SKM-1 treated with dmso at 0.1 percent for 144 hours (cell line): ENCODE measurements at regions not wholly inside any gene's neighbourhood (a gene's known extent, or its start where the extent isn't known, plus 50 kb on each side); places are given as distances from the start of the nearest gene placed in this dataset.
"Not testable (repeated sequence)": the region's sequence is repeated elsewhere in the genome, so short reads cannot be mapped to it uniquely, and the experiment has no call there.

ENCODE experiments used
- DNase-seq: peaks from one replicate; lab custom pipeline; 2025; ENCODE audit not compliant: unreplicated experiment; lab: John Stamatoyannopoulos, UW

DNA sequence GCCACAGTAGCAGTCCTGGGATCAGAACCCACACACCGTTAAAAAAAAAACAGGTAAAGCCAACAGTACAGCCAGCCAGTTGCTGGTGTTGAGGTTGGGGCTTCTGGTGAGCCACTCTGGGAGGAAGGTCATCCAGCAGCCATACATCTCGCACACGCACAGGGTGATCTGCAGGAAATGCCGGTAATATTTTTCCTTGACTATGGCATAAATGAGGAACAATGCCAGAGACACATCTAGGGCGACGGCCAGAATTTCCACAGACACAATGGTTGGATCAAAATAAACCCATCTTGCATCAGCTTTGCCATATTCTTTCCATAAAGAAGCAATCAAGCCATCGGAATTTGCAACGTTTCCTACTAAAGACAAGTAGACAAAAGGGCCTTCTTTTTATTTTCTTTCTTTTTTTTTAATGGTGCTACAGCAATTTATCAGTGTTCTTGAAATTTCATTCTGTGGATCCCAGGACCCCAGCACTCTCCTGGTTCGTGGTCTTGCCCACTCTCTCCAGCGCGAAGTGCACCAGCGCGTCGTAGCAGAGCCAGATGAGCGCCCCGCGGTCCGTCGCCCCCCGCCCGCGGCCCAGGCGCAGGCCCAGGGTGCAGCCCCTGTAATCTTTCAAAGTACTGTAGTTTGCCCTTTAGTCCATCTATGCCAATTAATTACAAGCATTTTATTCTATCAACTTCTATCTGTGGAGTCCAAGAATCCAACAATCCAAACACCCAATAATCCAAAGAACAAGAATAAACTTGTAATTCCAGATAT, 861.0 kb downstream of the CDH11 start:
- DNase-seq, result not testable (repeated sequence)

GRCh38 chr16:64254443-64255367, 867.2 kb downstream of the CDH11 start:
- no peak for DNase-seq

- DNase-seq, result no peak
Observed at GRCh38 chr16:64253525-64253924, 868.3 kb downstream of the CDH11 start.

GRCh38 chr16:64253096-64253495, 868.8 kb downstream of the CDH11 start:
- no peak for DNase-seq

GRCh38 chr16:64251742-64252141, 870.1 kb downstream of the CDH11 start:
- DNase-seq, result no peak

GRCh38 chr16:64250866-64251265, 871.0 kb downstream of the CDH11 start:
- DNase-seq, result no peak

DNA sequence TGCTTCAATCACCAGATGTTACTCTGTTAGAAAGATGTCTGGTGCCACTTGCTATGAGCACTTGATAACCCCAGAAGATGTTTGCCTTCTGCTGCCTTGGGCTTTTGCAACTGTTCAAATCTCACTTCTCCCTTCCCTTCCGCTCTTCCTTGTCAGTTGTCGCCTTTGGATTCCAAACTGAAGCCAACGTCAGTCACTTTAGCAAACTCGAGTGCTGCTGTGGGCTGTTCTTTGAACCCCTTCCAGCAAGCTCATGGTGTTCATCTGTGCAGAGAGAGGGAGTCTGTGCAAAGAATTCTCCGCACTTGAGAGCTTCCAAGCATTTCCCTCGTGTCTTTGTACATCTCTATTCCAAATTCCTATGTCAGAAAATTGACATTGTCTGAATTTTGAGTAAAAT, 879.4 kb downstream of the CDH11 start:
- no peak for DNase-seq

DNA sequence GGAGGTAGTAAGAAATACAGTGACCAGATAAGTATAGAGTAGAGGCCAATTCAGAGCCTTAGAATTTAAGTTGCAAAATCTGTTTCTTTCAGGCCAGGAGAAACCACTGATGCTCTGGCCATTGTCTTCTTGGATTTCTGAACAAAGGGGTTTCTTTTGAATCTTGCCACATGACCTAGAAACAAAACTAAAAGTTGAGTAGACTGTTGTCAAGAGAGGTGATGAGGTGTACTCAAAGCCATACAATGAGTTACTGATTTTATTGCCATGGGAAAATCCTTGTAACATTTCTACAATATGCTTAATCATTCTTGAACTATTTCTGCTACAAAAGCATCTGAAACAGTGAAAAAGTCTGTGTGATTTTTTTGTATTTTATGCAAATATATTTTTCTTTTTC, 881.3 kb downstream of the CDH11 start:
- no peak for DNase-seq

DNA sequence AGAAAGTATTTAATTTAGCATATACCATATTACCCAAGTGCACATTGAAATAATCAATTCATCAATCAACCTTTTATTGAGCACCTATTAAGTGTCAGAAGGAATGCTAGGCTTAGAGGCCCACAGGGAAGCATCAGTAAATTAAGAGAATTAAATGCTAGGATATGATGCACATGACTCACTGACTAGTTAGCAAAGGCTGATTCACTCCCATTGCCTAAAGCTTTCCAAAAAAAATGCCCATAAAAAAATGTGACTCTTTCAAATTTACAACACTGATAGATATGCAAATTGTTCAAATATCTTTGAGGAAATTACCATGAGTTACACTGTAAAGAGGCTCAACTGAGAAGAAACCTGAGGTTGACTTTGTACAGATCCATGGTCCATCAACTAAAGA, 883.3 kb downstream of the CDH11 start:
- no peak for DNase-seq

GRCh38 chr16:64236316-64236715, 885.5 kb downstream of the CDH11 start:
- no peak for DNase-seq

GRCh38 chr16:64234200-64234599, 887.7 kb downstream of the CDH11 start:
- DNase-seq, result no peak

DNA sequence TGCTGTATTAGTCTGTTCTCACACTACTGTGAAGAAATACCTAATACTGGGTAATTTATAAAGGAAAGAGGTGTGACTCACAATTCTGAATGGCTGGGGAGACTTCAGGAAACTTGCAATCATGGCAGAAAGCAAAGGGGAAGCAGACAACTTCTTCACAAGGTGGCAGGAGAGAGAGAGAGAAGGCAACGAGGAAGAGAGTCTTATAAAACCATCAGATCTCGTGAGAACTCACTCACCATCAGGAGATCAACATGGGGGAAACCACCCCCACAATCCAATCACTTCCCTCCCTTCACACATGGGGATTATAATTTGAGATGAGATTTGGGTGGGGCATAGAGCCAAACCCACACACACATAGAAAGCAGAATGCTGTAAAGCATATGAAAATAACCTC, 896.2 kb downstream of the CDH11 start:
- no peak for DNase-seq

GRCh38 chr16:64225036-64225435, 896.8 kb downstream of the CDH11 start:
- DNase-seq, result no peak

- DNase-seq, result no peak
Observed at GRCh38 chr16:64217789-64218535, 903.9 kb downstream of the CDH11 start.

DNA sequence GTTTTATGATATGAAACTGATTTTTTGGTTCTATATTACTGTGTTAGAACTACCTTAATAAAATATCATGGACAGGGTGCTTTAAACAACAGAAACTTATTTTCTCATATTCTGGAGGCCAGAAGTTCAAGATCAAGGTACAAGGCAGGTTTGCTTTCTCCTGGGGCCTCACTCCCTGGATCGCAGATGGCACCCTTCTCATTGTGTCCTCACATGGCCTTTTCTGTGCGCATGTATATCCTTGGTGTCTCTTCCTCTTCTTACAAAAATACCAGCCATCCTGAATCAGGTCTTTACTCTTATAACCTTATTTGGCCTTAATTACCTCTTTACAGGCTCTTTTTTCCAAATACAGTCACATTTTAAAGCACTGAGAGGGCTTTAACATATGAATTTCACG, 906.1 kb downstream of the CDH11 start:
- DNase-seq, result no peak

- no peak for DNase-seq
Observed at GRCh38 chr16:64211331-64211730, 910.5 kb downstream of the CDH11 start.

GRCh38 chr16:64206862-64207261, 915.0 kb downstream of the CDH11 start:
- DNase-seq, result no peak

GRCh38 chr16:64203126-64203525, 918.7 kb downstream of the CDH11 start:
- no peak for DNase-seq

DNA sequence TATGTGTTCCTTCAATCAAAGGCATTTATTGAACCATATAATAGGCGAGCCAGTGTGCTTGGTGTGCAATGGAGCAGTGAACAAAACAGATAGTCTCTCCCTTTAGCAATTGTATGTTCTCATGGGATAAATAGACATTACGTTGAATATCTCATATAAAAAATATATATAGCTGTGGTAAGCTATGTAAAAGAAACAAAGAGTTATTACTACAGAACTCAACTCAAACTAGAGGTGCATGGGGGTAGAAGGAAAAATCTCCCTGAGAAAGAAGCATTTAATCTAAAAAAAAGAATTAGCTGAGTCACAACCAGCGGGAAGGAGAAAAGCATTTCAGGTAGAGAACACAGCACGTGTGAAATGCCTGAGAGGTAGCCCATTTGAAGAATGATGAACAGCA, 919.3 kb downstream of the CDH11 start:
- no peak for DNase-seq

- no peak for DNase-seq
Observed at GRCh38 chr16:64196444-64196843, 925.4 kb downstream of the CDH11 start.

GRCh38 chr16:64185954-64186353, 935.9 kb downstream of the CDH11 start:
- no peak for DNase-seq
